ENCODE measurements at regions not wholly inside any gene's neighbourhood (a gene's known extent, or its start where the extent isn't known, plus 50 kb on each side); places are given as distances from the start of the nearest gene placed in this dataset.
"Not testable (repeated sequence)": the region's sequence is repeated elsewhere in the genome, so short reads cannot be mapped to it uniquely, and the experiment has no call there.

DNA sequence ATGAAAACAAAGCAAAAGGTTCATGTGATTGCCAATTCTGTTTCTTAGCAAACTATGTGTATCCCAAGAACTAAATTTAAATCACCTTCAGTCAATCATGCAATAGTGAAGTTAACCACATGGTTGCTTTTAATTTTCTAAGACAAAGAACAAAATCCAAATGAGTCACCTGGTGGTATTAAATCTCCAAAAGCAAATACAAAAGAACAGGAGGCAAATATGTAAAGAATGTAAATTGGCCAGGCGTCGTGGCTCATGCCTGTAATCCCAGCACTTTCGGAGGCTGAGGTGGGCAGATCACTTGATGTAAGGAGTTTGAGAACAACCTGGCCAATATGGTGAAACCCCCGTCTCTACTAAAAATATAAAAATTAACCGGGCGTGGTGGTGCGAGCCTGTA lies 54.2 kb upstream of the PIK3R4 start:
- no peak for DNase-seq

DNA sequence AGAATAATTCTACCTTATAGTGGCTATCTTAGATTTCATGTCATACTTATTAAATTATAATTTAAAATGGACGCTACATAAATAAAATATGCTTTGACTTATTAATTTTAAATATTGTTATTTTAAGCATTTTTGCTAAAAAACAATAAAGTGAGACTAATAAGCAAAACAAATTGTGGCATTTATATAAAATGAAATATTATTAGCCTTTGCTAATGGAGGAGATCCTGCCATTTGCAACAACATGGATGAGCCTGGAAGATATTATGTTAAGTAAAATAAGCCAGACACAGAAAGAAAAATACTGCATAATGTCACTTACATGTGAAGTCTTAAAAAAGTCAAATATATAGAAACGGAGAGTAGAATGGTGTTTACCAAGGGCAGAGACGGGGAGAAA lies 54.8 kb upstream of the PIK3R4 start:
- no peak for DNase-seq

DNA sequence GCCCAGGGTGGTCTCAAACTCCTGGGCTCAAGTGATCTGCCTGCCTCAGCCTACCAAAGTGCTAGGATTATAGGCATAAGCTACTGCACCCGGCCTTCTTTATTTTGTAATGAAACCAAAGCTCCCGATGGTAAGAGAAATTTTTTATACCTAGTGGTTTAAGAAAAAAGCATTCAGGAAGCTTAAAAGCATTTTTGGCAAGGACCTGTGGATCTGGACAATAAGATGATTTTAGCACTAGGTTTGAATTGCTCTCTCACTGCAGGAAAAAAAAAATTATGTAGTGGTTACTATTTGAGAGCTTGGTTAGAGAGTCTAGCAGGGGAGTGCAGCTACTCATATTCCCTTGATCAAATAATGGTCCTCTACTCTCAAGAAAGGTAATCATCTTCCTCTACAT lies 64.9 kb upstream of the PIK3R4 start:
- DNase-seq, result peak; percentile 98

DNA sequence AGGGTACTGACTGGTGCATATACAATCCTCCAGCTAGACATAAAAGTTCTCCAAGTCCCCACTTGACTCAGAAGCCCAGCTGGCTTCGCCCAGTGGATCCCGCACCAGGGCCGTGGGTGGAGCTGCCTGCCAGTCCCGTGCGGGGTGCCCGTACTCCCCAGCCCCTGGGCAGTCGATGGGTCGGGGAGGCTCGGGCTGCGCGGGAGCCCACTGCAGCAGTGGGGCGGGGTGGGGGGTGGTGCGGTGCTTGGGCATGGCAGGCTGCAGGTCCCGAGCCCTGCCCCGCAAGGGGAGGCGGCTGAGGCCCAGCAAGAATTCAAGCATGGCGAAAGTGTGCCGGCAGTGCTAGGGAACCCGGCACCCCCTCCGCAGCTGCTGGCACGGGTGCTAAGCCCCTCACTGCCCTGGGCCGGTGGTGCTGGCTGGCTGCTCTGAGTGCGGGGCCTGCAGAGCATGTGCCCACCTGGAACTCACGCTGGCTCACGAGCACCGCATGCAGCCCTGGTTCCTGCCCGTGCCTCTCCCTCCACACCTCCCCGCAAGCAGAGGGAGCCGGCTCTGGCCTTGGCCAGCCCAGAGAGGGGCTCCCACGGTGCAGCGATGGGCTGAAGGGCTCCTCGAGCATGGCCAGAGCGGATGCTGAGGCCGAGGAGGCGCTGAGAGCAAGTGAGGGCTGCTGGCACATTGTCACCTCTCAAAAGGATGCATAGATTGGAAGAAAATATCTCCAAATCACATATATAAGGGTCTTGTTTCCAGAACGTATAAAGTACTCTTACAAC lies 68.3 kb upstream of the PIK3R4 start:
- no peak for DNase-seq

DNA sequence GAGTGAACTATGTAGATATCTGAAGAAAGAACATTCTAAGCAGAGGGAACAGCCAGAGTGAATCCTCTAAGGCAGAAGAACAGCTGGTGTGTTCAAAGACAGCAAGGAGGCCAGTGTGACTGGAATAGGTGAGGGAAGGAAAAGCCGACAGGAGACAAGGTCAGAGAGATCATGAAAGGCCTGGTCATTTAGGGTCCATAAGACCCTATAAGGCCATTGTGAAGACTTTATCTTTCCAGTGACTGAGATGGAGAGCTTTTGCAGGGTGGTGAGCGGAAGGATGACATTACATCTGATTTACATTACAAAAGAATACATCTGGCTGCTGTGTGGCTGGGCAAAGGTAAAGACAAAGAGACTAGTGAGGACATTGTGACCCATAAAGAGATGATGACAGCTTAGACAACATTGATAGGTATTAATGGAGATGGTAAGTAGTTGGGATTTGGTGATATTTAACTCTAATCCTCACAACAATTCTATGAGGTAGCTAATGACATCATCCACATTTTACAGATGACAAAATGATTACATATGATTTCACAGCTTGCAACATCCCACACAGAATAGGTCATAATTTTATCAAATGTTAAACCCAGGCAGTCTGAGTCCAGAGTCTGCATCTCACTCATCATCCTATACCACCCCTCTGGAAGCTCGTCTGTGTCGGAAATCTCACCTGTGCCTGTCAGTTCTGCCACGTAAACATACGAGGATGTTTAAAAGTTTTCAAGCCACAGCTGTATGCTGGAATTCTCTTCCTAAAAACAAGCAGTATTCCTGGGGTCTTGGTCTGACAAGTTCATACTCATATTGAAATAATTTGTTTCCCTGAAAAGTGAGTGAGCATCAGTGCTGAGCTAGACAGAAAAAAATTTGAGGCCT lies 70.2 kb upstream of the PIK3R4 start:
- no peak for DNase-seq

DNA sequence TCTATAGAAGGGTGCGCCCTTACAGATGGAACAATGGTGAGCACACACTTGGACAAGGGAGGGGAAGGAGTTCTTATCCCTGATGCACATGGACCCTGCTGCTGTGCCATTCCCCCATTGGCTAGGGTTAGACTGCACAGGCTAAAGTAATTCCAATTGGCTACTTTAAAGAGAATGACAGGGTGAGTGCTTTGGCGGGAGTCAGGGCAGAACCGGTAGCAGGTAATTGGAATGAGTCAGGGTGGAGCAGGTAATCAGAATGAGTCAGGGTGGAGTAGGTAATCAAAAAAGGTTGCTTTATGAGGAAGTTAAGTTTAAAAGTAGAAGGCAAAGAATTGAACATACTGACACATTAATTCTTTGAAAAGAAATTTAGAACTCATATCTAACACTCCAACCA lies 71.4 kb upstream of the PIK3R4 start:
- not testable (repeated sequence) for DNase-seq

DNA sequence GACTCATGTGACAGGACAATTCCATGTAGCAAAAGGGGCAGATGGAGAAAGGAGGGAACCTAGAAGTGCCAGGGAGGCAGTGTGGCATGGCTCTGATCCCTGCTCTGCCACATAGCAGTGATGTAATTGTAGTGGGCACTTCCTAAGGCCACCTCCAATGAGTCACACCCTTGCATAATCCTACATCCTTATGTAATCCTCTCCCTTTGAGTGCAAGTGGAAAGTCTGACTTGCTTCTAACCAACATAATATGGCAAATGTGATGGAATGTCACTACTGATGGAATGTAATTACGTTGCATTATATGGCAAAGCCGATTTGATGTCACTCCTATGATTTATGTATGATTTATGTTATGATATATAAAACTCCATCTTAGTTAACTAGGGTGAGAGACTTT lies 72.9 kb upstream of the ATP2C1 start:
- DNase-seq, result no peak

DNA sequence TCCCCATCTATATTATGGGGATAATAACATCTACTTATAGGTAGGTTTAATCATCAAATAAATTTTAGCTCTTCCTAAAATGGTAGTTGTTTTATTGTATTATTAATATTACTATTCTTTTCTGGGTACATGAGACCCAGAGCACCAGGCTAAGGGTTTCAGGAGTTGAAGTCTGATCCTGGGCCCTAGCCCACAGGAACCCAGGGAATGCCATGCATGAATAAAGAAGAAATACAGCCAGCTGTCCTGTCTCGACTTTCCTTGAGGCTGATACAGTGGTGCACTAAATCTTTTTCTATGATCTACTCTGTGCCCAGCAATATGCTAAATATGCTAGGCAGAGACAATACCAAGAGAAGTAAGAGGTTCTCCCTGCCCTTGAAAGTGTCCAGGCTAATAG lies 72.1 kb upstream of the ATP2C1 start:
- no peak for DNase-seq

DNA sequence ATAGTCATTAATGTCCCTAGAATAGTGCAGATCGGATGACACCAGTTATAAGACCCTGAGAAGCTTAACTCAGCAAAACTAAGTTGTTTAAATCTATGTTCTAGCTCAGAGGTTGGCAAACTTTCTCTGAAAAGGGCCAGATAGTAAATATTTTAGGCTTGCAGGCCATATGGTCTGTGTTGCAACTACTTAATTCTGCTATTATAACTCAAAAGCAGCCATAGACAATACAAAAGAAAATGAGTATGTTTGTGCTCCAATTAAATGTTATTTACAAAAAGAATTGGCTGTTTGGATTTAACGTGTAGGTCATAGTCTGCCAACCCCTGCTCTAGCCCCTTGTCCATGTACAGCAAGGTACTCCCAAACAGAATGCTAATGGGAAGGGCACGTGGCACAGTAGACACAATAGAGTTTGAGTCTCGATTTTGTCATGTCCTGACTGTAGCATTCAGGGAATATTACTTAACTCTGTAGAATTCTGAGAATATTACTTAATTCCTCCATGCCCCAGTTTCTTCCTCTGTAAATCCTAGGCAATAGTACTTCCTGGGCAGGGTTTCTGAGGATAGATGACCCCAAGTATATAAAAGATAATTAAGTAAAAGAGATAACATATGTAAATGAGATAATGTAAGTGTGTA lies 70.5 kb upstream of the ATP2C1 start:
- no peak for DNase-seq

DNA sequence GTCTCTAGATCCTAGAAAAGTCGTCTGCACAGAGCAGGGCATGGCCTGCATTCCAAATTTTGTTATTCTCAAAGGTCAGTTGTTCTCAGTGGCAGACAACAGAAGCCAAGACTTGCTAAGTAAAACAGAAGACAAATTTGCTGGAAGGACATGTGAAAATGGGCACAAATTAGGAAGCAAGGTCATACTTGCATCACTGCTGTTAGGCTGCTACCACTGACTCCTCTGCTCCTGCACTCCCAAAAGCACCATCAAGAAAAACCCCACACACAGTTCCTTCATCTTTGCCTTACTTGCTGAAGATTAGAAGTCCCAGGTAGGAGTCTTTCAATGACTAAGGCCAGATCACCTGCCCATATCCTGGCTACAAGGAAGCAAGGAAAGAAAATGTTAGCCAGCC lies 69.9 kb upstream of the ATP2C1 start:
- DNase-seq, result no peak

DNA sequence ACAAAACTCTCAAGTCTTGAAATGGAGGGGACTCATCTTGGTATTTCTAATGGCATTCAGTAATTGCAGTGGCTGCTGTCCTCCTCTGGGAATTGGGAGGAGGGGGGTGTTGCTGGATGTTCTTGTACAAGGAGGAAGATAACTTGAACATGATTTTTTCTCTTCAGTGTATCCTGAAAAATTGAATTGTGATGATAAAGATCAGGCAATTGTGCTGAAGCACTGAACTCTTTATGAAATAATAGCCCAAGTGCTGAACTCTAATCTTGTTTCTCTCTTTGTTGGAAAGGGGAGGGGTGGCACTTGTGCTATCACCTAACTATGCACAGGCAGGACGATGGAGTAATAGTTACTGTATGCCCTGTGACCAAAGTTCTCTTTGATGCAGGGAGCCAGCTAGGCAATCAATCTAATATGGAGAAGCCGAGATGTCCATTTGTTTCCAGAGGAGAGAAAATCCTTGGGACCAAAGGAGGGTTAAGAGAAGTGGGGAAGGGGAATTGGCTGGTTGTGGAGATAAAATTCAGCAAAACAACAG lies 68.1 kb upstream of the ATP2C1 start:
- no peak for DNase-seq

DNA sequence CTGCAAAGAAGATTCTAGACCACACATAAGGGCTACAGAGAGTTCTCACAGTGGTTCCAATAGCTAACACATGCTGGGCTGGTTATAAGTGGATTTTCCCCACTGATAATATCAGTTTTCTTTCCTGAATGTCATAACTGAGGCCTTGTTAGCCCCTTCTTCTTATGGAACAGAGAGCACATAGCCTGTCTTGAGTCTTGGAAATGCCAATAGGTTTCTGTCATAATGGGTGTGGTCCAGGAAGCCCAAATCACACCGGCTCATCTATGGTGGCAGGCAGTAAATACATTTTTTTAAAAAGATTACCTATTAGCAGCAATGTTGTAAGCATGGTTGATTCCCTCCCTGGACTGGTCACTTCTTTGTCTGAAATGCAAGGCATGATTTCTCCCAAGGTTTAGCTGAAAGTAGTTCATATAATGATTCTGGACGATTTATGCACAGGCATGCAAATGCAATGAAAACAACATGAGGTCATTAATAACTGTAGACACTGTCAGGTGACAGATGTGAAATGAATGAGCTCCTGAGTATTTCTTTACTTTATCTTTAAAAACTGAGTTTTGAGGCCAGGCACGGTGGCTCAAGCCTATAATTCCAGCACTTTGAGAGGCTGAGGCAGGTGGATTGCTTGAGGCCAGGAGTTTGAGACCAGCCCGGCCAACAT lies 67.2 kb upstream of the ATP2C1 start:
- no peak for DNase-seq

DNA sequence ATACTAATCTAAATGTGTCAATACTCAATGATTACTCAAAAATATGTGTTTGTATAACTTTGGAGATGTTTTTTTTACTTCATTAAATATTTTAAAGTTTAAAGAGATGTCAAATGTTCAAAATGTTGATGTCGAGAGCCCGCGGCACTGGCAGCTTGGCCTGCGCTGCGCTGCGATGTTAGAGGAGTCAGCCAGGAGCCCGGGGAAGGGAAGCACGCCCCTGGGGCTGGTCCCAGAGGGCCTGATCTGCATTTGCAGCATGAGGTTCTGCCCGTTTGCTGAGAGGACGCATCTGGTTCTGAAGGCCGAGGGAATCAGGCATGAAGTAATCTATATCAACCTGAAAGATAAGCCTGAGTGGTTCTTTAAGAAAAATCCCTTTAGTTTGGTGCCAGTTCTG lies 66.4 kb upstream of the ATP2C1 start:
- DNase-seq, result no peak

DNA sequence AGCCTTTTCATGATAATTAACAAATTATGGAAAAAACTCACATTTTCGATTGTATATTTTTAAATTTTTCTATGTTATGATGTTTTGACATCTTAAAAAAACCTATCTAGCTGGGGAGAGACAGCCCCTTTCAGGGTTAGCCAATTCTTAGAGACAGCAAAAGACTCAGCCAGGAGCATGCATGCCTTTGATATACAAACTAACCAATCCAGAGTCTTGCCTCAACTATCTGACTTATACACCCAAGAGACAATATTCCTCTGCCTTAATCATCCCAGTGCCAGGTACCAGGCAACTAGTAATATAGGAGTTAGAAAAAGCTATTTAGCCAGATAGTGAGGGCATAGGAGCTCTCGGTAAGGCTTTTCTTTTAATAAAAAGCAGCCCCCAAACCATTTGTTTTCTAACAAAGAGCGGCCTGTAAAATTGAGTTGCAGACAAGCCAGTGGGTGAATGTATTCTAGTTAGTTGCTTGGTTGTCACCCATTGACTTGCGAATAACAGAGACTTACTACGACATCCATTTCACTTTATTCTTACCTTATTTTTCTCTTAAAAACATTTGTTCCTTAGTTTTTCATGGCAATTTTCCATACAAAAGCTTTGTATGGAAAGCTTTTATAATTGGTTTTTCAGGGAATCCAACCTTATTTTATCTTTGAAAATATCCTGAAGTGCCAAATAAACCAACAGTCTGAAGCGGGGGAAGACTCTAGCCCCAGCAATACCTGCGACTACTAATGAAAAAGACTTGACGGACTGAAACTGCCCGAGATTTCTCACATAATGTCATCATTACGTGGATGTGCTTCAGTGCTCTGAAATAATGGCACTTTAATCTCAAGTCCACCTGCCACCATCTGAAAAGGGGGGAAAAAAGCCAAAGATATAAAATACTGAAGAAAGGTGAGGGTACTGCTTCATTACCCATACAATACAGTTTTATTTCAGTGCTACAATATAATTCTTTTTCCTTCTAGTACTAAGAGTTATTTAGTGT lies 64.6 kb upstream of the ATP2C1 start:
- peak; percentile 28 for DNase-seq

DNA sequence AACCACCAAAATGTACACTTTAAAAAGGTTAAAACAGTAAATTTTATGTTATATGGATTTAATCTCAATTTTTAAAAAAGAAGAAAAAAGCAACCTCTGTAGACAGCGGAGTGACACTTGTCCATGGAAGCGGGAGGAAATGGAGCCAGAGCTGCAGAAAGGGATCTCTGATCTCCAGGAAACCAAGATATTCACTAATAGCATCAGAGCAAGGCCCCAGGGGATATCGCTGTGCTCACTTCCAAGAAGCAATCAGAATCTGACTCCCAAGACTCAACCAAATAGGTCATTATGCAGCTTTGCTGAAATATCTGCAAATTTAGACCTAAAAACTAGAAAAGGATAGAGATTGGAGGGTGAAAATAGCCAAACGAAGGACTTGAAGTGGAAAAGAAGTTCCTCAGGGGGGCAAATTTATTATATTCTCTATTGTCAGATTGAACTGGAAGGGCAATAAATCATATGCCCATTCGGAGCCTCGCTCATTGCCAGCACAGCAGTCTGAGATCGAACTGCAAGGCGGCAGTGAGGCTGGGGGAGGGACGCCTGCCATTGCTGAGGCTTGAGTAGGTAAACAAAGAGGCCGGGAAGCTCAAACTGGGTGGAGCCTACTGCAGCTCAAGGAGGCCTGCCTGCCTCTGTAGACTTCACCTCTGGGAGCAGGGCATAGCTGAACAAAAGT lies 62.0 kb upstream of the ATP2C1 start:
- no peak for DNase-seq

DNA sequence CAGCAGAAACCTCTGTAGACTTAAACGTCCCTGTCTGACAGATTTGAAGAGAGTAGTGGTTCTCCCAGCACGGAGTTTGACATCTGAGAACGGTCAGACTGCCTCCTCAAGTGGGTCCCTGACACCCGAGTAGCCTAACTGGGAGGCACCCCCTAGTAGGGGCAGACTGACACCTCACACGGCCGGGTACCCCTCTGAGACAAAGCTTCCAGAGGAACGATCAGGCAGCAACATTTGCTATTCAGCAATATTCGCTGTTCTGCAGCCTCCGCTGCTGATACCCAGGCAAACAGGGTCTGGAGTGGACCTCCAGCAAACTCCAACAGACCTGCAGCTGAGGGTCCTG lies 61.5 kb upstream of the ATP2C1 start:
- not testable (repeated sequence) for DNase-seq

DNA sequence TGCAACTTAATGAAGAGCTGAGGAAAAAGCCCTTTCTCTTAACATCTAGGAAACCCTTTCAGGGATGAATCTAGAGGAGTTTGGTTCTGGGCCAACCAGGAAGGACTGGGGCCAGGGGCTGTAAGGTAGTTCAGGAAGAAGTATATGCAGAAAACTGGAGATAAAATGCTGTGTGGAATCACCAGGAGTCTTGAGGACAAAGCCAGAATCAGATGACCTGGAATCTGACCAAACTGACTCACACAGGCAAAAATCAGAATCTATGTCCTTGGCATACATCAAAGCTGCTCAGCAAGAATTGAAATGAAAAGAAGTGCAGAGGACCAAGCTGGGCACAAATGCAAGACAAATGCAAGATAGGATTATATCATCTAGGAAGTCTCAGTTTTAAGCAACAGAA lies 59.4 kb upstream of the ATP2C1 start:
- no peak for DNase-seq

DNA sequence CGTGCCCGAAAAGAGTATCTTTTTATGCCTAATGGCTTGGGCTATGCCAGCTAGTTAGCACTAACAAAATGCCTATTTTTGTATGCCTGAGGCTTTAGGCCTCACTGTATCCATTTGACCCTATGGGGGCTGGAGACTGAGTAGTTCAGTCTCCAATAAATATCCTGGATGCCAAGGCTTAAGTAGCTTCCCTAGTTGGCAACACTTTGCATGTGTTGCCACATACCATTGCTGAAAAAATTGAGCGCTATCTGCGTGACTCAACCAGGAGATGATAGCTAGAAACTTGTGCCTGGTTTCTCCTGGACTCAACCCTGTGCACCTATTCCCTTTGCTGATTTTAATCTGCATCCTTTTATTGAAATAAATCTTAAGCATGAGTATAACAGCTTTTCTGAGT lies 58.4 kb upstream of the ATP2C1 start:
- no peak for DNase-seq

DNA sequence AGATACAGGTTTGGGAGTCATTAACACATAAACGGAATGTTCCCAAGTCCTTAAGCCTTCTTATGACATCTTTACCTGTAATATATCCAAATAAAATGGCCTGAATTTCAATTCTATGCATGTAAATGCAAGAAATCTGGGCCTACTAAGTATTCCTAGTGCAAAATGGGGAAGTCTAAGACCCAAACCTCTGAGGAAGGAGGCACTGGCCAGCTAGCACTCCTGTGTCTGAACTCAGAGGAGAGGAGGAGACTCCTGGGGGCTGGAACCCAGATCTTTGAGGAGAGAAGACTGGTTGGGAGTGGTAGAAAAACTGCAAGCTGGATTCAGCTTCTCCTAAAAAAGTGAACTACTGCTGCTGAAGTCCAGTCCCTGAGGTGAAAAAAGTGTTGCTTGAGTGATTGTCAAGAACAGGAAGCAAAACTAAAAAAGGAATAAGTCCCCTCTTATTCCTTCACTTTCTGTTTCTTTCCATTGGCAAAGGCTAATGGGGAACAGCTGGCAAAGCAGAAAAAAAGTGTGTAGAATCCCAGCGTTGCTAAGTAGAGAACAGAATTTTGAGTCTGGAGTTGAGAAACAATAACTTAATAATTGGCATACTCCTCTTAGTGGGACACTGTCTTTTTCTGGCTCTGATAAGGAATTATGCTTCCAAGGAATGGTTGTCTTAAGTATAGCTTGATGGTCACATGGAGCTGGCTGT lies 54.8 kb upstream of the ATP2C1 start:
- peak; percentile 82 for DNase-seq

DNA sequence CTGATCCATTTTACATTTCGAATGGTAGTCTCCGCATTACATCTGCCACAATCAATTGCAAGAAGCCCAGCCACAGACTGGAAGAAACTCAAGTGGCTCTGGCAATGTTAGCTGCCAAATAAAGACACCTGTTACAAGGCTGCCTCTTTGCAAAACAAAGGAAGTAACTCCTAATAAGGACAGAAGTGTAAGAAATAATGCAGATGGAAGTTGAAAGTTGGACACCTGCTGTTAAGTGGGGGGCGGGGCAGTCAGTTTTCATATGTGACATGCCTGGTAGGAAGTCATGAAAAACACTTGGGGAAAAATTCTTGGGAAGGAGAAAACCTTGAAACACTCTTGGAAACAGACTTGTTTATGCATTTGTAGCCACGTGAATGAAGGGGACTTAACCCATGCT lies 54.1 kb upstream of the ATP2C1 start:
- DNase-seq, result peak; percentile 95

DNA sequence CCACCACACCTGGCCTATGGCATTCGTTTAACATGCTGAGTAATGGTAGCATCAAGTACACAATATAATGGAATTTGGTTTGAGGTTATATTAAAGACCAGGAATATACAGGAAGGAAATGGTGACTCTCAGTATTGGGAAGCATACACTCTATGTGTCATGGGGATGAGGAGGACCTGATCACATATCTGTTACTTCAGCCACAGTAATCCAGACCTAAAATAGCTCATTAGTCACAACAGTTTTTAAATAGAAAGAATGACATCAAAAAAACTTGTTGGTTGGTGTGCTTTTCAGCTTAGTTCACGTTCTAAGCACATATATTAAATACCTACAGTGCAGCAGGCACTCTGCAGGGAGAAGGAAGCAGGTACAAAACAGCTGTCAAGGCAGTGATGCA lies 52.5 kb upstream of the ATP2C1 start:
- DNase-seq, result no peak

Data from DMS79 treated with DMSO at 0.1 percent for 48 hours (cell line).